ENCODE measurements at regions not wholly inside any gene's neighbourhood (a gene's known extent, or its start where the extent isn't known, plus 50 kb on each side); places are given as distances from the start of the nearest gene placed in this dataset.
"Not testable (repeated sequence)": the region's sequence is repeated elsewhere in the genome, so short reads cannot be mapped to it uniquely, and the experiment has no call there.

DNA sequence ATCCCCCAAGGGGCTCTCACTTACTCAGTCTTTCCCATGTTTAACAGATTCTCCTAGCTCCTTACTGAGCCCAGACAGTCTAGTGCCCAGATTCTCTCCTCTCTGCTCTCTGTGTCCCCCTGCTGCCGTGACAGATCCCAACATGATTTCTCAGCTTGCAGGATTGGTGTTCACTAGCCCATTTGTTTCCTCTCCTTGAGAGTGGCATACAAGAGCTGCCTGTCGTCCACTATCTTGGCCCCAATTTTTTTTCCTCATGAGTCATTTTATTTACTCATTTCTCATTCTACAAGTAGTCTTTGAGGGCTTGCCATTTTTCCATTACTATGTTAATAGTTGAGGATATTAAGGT is 199.9 kb upstream of the FN1 start:
- Histone ChIP-seq H3K36me3 (ENCODE audit: insufficient read depth, low read length) (no peaks in the 10 kb centered on the region), H3K9ac (ENCODE audit: insufficient read length) (no peak overlapping the region), H3K9me3 (ENCODE audit: low read depth, low read length) (peaks cover 2% of the 10 kb centered on the region), H3K27ac (no peak overlapping the region), H3K4me3 (no peak overlapping the region)
- DNase-seq (ENCODE audit: low read depth, low spot score): no peak
- no peak for TF ChIP-seq POLR2AphosphoS5 (IDR thresholded peaks at IDR 0.05; ENCODE audit: borderline replicate concordance, low read depth, low read length)
- TF ChIP-seq FOXP2 (optimal IDR thresholded peaks at IDR 0.05; ENCODE audit: control extremely low read depth, extremely low read length, insufficient read depth): no peak
- TF ChIP-seq EZH2 (IDR thresholded peaks at IDR 0.05): no peak

DNA sequence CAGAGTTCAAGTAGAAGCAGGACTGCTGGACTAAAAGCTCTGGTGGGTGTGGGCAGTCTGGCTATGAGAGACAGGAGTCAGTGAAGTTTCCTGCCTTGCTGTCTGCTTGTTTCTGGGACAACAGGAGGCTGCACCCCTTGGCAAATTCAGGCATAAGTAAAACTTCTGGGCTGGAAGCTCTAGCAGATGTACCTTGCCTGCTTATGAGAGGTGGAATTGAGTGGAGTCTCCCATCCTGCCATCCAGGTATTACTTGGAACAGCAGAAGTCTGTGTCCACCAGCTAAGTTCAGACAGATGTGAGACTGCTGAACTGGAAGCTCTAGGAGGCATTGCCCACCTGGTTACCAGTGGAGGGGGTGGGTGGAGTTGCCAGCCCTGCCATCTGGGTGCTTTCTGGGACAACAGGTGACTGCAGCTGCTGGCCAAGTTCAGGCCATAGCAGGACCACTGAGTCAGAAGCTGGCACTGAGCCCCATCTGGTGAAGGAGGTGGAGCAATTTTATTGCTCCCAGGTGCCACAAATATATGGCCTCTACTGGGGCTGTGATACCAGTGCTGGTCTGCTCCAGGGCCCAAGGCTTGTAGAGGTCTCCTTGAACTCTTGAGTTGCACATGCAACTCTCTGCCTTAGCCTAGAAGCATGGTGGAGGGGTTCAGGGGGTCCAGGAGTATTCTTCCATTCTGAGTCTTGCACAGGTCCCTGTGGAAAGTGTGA is 199.4 kb upstream of the FN1 start:
- no peak for DNase-seq (ENCODE audit: low read depth, low spot score)
- Histone ChIP-seq H3K9ac (ENCODE audit: insufficient read length) (no peak overlapping the region), H3K27ac (no peak overlapping the region), H3K4me3 (no peak overlapping the region), H3K9me3 (ENCODE audit: low read depth, low read length) (peaks cover 5% of the 10 kb centered on the region), H3K36me3 (ENCODE audit: insufficient read depth, low read length) (no peaks in the 10 kb centered on the region)
- no peak for TF ChIP-seq FOXP2 (optimal IDR thresholded peaks at IDR 0.05; ENCODE audit: control extremely low read depth, extremely low read length, insufficient read depth)
- no peak for TF ChIP-seq POLR2AphosphoS5 (IDR thresholded peaks at IDR 0.05; ENCODE audit: borderline replicate concordance, low read depth, low read length)
- no peak for TF ChIP-seq EZH2 (IDR thresholded peaks at IDR 0.05)

DNA sequence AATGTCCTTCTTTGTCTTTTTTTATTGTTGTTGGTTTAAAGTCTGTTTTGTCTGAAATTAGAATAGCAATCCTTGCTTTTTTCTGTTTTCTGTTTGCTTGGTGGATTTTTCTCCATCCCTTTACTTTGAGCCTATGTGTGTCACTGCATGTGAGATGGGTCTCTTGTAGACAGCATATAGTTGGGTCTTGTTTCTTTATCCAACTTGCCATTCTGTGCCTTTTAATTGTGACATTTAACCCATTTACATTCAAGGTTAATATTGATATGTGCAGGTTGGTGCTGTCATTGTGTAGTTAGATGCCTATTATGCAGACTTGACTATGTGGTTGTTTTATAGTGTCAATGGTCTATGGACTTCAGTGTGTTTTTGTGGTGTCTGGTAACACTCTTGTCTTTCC is 197.5 kb upstream of the FN1 start:
- Histone ChIP-seq H3K9me3 (ENCODE audit: low read depth, low read length) (peaks cover 5% of the 10 kb centered on the region), H3K4me3 (no peak overlapping the region), H3K27ac (no peak overlapping the region), H3K9ac (ENCODE audit: insufficient read length) (no peak overlapping the region), H3K36me3 (ENCODE audit: insufficient read depth, low read length) (no peaks in the 10 kb centered on the region)
- no peak for TF ChIP-seq FOXP2 (optimal IDR thresholded peaks at IDR 0.05; ENCODE audit: control extremely low read depth, extremely low read length, insufficient read depth)
- TF ChIP-seq EZH2 (IDR thresholded peaks at IDR 0.05): no peak
- no peak for TF ChIP-seq POLR2AphosphoS5 (IDR thresholded peaks at IDR 0.05; ENCODE audit: borderline replicate concordance, low read depth, low read length)
- DNase-seq (ENCODE audit: low read depth, low spot score): no peak

DNA sequence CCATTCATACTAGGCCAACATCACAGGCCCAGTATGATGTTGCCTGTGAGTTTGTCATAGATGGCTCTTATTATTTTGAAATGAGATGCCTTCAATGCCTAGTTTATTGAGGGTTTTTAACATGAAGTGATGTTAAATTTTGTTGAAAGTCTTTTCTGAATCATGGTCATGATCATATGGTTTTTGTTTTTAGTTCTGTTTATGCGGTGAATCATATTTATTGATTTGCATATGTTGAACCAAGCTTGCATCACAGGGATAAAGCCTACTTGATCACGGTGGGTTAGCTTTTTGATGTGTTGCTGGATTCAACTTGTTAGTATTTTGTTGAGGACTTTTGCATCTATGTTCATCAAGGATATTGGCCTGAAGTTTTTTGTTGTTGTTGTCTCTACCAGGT is 195.8 kb upstream of the FN1 start:
- no peak overlapping the region for H3K27ac ChIP-seq
- no peaks in the 10 kb centered on the region for H3K36me3 ChIP-seq (ENCODE audit: insufficient read depth, low read length)
- no peak overlapping the region for H3K9ac ChIP-seq (ENCODE audit: insufficient read length)
- TF ChIP-seq EZH2 (IDR thresholded peaks at IDR 0.05) (no peak), FOXP2 (optimal IDR thresholded peaks at IDR 0.05; ENCODE audit: control extremely low read depth, extremely low read length, insufficient read depth) (no peak)
- H3K9me3 ChIP-seq (ENCODE audit: low read depth, low read length): peaks cover 5% of the 10 kb centered on the region
- no peak for DNase-seq (ENCODE audit: low read depth, low spot score)
- no peak overlapping the region for H3K4me3 ChIP-seq

DNA sequence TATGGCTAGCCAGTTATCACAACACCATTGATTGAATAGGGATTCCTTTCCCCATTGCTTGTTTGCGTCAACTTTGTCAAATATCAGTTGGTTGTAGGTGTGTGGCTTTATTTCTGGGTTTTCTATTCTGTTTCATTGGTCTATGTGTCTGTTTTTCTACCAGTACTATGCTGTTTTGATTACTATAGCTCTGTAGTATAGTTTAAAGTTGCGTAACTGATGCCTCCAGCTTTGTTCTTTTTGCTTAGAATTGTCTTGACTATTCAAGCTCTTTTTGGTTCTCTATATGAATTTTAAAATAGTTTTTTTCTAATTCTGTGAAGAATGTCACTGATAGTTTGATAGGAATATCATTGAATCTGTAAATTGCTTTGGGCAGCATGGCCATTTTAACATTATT is 194.9 kb upstream of the FN1 start:
- not testable (repeated sequence) for H3K9me3 ChIP-seq (ENCODE audit: low read depth, low read length); DNase-seq (ENCODE audit: low read depth, low spot score); H3K27ac ChIP-seq; H3K9ac ChIP-seq (ENCODE audit: insufficient read length); H3K36me3 ChIP-seq (ENCODE audit: insufficient read depth, low read length); H3K4me3 ChIP-seq

DNA sequence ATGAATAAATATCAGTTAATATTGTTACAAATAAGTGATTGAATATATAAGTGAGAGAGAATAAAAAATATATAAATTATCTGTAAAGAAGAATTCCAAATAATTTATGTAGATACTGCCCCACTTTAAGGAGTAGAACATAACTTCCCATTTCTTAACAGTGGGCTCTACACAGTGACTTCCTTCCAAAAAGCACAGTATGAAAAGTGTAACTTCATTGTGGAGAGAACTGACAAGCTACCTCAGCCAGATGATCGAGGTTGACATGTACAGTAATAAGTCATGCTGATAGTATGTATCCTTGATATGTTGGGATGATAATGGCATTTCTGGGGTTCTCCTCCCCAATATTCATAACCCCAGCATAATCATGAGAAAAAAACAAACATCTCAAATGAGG is 191.9 kb upstream of the FN1 start:
- Histone ChIP-seq H3K36me3 (ENCODE audit: insufficient read depth, low read length) (no peaks in the 10 kb centered on the region), H3K27ac (peak overlapping the region; percentile 97), H3K9me3 (ENCODE audit: low read depth, low read length) (peaks cover 5% of the 10 kb centered on the region), H3K9ac (ENCODE audit: insufficient read length) (no peak overlapping the region), H3K4me3 (no peak overlapping the region)
- TF ChIP-seq EZH2 (IDR thresholded peaks at IDR 0.05) (no peak), POLR2AphosphoS5 (IDR thresholded peaks at IDR 0.05; ENCODE audit: borderline replicate concordance, low read depth, low read length) (no peak), FOXP2 (optimal IDR thresholded peaks at IDR 0.05; ENCODE audit: control extremely low read depth, extremely low read length, insufficient read depth) (no peak)
- no peak for DNase-seq (ENCODE audit: low read depth, low spot score)

DNA sequence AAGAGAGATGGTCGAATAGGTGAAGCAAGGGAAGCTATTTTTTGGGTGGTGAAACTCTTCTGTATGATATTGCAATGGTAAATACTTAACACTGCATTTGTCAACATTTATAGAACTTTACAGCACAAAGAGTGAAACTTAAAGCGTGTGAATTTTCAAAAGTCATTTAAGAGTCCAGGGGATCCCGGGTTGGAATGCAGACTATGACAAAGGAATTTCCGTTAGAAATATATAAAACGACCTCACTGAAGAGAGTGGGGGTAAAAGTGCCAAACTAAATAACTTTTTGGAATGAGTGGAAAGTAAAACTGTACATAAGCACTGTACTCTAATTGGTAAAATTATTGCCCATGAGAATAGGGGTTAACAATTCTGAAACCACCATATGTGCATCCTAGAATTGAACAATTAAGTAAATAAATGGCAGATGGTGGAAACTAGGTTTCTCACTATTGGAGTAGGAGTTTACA is 191.0 kb upstream of the FN1 start:
- Histone ChIP-seq H3K36me3 (ENCODE audit: insufficient read depth, low read length) (no peaks in the 10 kb centered on the region), H3K9me3 (ENCODE audit: low read depth, low read length) (peaks cover 5% of the 10 kb centered on the region), H3K27ac (peak overlapping the region; percentile 97), H3K4me3 (peak overlapping the region; percentile 63), H3K9ac (ENCODE audit: insufficient read length) (peak overlapping the region; percentile 46)
- TF ChIP-seq EZH2 (IDR thresholded peaks at IDR 0.05): no peak
- no peak for TF ChIP-seq POLR2AphosphoS5 (IDR thresholded peaks at IDR 0.05; ENCODE audit: borderline replicate concordance, low read depth, low read length)
- TF ChIP-seq FOXP2 (optimal IDR thresholded peaks at IDR 0.05; ENCODE audit: control extremely low read depth, extremely low read length, insufficient read depth): no peak
- DNase-seq (ENCODE audit: low read depth, low spot score): peak; percentile 65

DNA sequence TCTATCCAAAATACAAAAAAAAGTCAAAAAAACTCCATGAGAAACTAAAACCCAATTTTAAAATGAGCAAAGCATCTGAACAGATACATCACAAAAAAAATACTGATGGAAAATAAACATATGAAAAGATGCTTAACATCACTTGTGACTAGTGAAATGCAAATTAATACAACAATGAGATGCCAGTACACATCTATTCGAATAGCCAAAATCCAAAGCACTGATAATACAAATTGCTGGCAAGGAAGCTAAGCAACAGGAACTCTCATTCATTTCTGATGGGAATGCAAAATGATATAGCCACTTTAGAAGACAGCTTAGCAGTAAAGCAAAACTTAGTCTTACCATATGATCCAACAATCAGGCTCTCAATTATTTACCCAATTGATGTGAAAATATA is 190.2 kb upstream of the FN1 start:
- peak overlapping the region; percentile 63 for H3K4me3 ChIP-seq
- DNase-seq (ENCODE audit: low read depth, low spot score): no peak
- no peaks in the 10 kb centered on the region for H3K36me3 ChIP-seq (ENCODE audit: insufficient read depth, low read length)
- no peak overlapping the region for H3K9ac ChIP-seq (ENCODE audit: insufficient read length)
- no peak for TF ChIP-seq EZH2 (IDR thresholded peaks at IDR 0.05)
- TF ChIP-seq FOXP2 (optimal IDR thresholded peaks at IDR 0.05; ENCODE audit: control extremely low read depth, extremely low read length, insufficient read depth): no peak
- no peak for TF ChIP-seq POLR2AphosphoS5 (IDR thresholded peaks at IDR 0.05; ENCODE audit: borderline replicate concordance, low read depth, low read length)
- H3K27ac ChIP-seq: peak overlapping the region; percentile 97
- H3K9me3 ChIP-seq (ENCODE audit: low read depth, low read length): peaks cover 5% of the 10 kb centered on the region

DNA sequence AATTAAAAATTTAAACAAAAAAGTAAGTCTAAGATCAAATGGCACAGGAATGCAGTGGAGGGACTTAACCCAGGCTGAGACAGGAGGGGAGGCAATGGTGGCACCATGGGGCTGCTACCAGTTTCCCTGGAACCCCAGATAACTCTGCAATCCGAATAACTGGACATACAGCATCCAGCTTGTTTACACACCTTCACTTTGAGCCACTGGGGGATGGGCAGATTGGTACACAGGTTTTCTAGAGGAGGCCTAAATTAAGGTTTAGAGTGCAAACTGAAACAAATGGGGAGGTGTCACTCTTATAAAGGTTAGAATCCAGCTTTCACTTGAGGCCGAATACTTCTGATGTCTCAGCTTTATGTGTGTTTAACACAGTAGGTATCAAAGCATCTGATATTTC is 189.3 kb upstream of the FN1 start:
- no peak for TF ChIP-seq POLR2AphosphoS5 (IDR thresholded peaks at IDR 0.05; ENCODE audit: borderline replicate concordance, low read depth, low read length)
- no peak for TF ChIP-seq EZH2 (IDR thresholded peaks at IDR 0.05)
- no peak for TF ChIP-seq FOXP2 (optimal IDR thresholded peaks at IDR 0.05; ENCODE audit: control extremely low read depth, extremely low read length, insufficient read depth)
- no peak for DNase-seq (ENCODE audit: low read depth, low spot score)
- Histone ChIP-seq H3K9ac (ENCODE audit: insufficient read length) (no peak overlapping the region), H3K27ac (peak overlapping the region; percentile 97), H3K9me3 (ENCODE audit: low read depth, low read length) (no peaks in the 10 kb centered on the region), H3K4me3 (no peak overlapping the region), H3K36me3 (ENCODE audit: insufficient read depth, low read length) (no peaks in the 10 kb centered on the region)
